Activated T-cell treated with anti-CD3 and anti-CD28 coated beads for 24 hours (primary cell): ENCODE measurements at regions not wholly inside any gene's neighbourhood (a gene's known extent, or its start where the extent isn't known, plus 50 kb on each side); places are given as distances from the start of the nearest gene placed in this dataset.

Experiments
- DNase-seq: peaks from one replicate; pipeline ENCODE4 v3.0.0-alpha.2; 2020; ENCODE audit warnings: low read depth

GRCh38 chr10:3238115-3238871 is 65.7 kb upstream of the PITRM1 start:
- no peak for DNase-seq

DNA sequence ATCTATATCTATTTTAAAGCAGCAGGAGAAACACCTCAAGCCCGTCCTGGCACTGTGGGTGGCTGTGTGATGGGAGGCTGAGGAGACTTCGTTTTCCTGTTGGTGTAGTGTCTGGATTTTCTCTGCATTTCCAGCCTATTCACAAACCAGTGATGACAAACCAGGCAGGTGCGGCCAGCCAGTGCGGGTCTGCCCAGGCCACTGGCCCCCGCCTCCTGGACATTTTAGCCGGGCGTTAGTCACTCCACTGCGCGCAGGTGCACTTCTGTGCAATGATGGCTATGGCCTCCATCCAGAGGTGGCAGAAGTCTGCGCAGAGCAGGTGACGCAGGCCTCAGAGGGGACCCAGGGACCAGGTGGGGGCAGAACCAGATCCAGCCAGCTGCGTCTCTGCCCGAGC is 64.9 kb upstream of the PITRM1 start:
- DNase-seq = no peak

DNA sequence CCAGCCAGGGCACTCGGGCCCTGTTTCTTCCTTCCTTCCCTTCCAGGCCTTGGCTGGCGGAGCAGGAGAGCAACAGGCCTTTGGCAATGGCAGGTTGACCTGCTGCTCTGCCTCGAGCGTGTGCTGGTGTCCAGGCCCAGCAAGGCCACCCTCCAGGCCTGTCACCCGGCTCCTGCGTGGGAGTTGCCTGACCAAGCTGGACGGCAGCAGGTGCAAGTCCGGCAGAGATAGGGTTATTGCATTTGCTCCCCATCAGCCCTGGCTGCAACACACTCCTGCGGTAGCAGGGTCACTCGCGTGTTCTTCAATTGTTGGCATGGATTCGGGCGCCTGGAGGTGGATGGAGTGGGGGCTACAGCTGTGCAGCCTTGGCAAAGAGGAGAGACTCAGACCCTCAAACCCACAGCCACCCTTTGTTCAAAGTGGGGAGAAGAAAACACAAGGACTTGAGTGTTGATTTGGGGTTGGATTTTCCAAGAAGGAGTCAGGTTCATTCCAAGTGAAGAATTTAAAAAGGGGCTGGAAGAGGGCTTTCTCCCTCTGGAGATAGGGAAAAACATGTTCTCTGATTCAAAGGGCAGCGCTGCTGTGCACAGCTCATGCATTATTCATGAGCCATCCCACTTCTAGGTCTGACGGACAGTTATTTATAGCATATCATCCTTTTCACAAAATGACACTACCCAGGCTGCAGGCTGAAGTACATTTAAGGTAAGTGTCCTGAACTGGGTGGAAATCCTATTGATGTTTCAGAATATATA is 64.2 kb upstream of the PITRM1 start:
- DNase-seq = no peak

GRCh38 chr10:3235996-3236510 is 63.5 kb upstream of the PITRM1 start:
- DNase-seq = no peak

DNA sequence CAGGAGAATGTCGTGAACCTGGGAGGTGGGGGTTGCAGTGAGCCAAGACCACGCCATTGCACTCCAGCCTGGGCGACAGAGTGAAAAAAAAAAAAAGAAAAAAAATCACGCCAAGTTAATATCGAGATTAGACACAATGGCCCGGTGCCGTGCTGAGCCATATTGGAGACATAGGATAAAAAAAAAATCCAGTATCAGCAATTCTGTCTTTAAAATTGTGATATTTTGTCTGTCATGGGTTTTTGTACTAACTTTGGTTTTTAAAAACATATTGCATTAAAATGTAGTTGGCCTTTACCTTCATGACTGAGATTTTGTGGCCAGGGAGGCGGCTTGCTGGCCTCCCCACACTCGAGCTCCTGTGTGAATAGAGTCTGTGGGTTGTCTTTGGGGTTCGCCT is 62.8 kb upstream of the PITRM1 start:
- DNase-seq = no peak

DNA sequence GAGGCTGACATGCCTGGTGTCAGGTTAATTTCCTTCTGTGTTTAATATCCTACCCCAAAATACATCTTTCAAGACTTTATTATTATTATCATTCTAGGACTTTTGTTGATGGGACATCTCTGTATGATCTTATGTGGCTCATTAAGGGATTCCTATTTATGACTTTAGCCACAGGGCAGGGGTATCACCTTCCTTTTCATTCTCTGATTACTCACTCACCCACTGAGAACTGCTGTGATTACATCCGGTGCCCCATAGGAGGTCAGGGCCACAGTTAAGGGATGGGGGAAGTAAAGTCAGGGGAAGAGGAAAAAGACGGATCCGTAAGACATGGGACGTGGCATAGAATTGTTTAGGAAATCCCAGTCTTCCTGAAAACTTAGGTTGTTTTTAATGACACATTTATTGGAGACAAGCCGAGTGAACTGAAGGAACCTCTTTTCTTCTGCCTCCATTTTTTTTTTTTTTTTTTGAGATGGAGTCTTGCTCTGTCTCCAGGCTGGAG is 61.0 kb upstream of the PITRM1 start:
- no peak for DNase-seq

- no peak for DNase-seq
Observed at GRCh38 chr10:3231951-3232730, 59.6 kb upstream of the PITRM1 start.

GRCh38 chr10:3229815-3230214 is 57.2 kb upstream of the PITRM1 start:
- DNase-seq = no peak

GRCh38 chr10:3228629-3228945 is 56.0 kb upstream of the PITRM1 start:
- DNase-seq = no peak

GRCh38 chr10:3226960-3227744 is 54.6 kb upstream of the PITRM1 start:
- DNase-seq = no peak

- no peak for DNase-seq
Observed at GRCh38 chr10:3225561-3225960, 53.0 kb upstream of the PITRM1 start.

- no peak for DNase-seq
Observed at GRCh38 chr10:3224241-3224640, 51.7 kb upstream of the PITRM1 start.

- no peak for DNase-seq
Observed at GRCh38 chr10:3222626-3223025, 50.0 kb upstream of the PITRM1 start.
